ENCODE measurements at regions not wholly inside any gene's neighbourhood (a gene's known extent, or its start where the extent isn't known, plus 50 kb on each side); places are given as distances from the start of the nearest gene placed in this dataset.
A peak's percentile ranks its signal among the peaks of the same experiment; 100 is the strongest.

- Histone ChIP-seq H3K27ac (no peak overlapping the region), H3K4me1 (no peaks in the 10 kb centered on the region), H3K27me3 (peaks cover 0 to 12% (median 0%) of the 10 kb centered on the region in 7 donors), H3K36me3 (no peaks in the 10 kb centered on the region), H3K9me3 (no peaks in the 10 kb centered on the region), H3K4me3 (no peak overlapping the region)
- TF ChIP-seq CTCF (IDR thresholded peaks at IDR 0.05): no peak
- 0% methylated on average over 1 of the region's 1 CpG for WGBS, 2 donors
- no peak for ATAC-seq
- no peak for DNase-seq
- intact Hi-C loops (cut with DNase I): no loop called here
Measured at GRCh38 chrX:149298111-149298510, 207.0 kb downstream of the IDS start.

GRCh38 chrX:149296092-149296491 lies 209.0 kb downstream of the IDS start:
- WGBS, 2 donors: 71 to 77% methylated on average over 5 of the region's 5 CpGs
- no peak for ATAC-seq

GRCh38 chrX:149286940-149287349 lies 218.2 kb downstream of the IDS start:
- DNase-seq: peak in 1 of 2 donors; percentile 4
- ATAC-seq: no peak
- intact Hi-C loops (cut with DNase I): loop anchor here in 5 of 10 donors (5.0 to 10.0 kb wide), 4 partner anchors 1152 to 1242 kb away; no protein-coding TSS in a partner anchor
- H3K4me3 ChIP-seq: no peak overlapping the region
- no peaks in the 10 kb centered on the region for H3K9me3 ChIP-seq
- H3K27me3 ChIP-seq: peaks cover 0 to 14% (median 0%) of the 10 kb centered on the region in 7 donors
- H3K36me3 ChIP-seq: no peaks in the 10 kb centered on the region
- no peak overlapping the region for H3K27ac ChIP-seq
- peak; percentile 14 to 74 (median 56) for TF ChIP-seq CTCF (IDR thresholded peaks at IDR 0.05)
- no peaks in the 10 kb centered on the region for H3K4me1 ChIP-seq
- 29 to 30% methylated on average over 4 of the region's 4 CpGs for WGBS, 2 donors

More at GRCh38 chrX:149296092-149296491, 209.0 kb downstream of the IDS start:
- H3K27me3 ChIP-seq: peaks cover 0 to 12% (median 0%) of the 10 kb centered on the region in 7 donors
- no peak overlapping the region for H3K27ac ChIP-seq
- TF ChIP-seq CTCF (IDR thresholded peaks at IDR 0.05): no peak
- intact Hi-C loops (cut with DNase I): no loop called here
- DNase-seq: no peak
- H3K36me3 ChIP-seq: no peaks in the 10 kb centered on the region
- H3K4me1 ChIP-seq: no peaks in the 10 kb centered on the region
- no peaks in the 10 kb centered on the region for H3K9me3 ChIP-seq
- H3K4me3 ChIP-seq: no peak overlapping the region

GRCh38 chrX:149284616-149285015 lies 220.5 kb downstream of the IDS start:
- Histone ChIP-seq H3K27ac (no peak overlapping the region), H3K4me3 (no peak overlapping the region), H3K9me3 (no peaks in the 10 kb centered on the region), H3K36me3 (no peaks in the 10 kb centered on the region), H3K4me1 (no peaks in the 10 kb centered on the region), H3K27me3 (peaks cover 0 to 14% (median 0%) of the 10 kb centered on the region in 7 donors)
- 77 to 83% methylated on average over 3 of the region's 3 CpGs for WGBS, 2 donors
- TF ChIP-seq CTCF (IDR thresholded peaks at IDR 0.05): no peak
- intact Hi-C loops (cut with DNase I): loop anchor here in 5 of 10 donors (5.0 to 10.0 kb wide), 4 partner anchors 1150 to 1240 kb away; no protein-coding TSS in a partner anchor
- ATAC-seq: no peak
- no peak for DNase-seq
